ENCODE measurements at regions not wholly inside any gene's neighbourhood (a gene's known extent, or its start where the extent isn't known, plus 50 kb on each side); places are given as distances from the start of the nearest gene placed in this dataset.

DNA sequence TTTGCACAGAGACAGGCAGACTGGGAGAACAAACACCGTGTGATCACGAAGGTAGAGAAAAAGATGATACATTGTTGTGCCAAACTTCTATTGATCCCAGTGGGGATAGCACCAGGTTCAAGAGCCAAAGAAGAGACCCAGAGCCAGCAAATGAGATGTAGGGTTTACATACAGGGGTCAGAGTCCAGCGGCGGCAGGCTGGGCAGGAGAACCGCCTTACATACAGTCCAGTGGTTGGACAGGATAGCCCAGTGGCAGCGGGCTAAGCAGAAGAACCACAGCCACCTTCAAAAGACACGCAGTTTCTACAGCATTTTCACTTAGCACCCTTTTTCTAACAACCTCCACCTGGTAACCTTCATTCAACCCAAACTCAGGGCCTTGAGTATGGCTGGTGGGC, 932.8 kb downstream of the SLC4A3 start:
- H3K9me3 ChIP-seq = no peaks in the 10 kb centered on the region
- H3K4me1 ChIP-seq (replicated peaks) = no peaks in the 10 kb centered on the region
- WGBS = 96% methylated on average over 7 of the region's 7 CpGs
- DNase-seq (ENCODE audit: low spot score) = no peak
- H3K27ac ChIP-seq = no peak overlapping the region
- TF ChIP-seq POLR2AphosphoS5 (IDR thresholded peaks at IDR 0.05) (no peak), POLR2A (IDR thresholded peaks at IDR 0.05) (no peak), CTCF (IDR thresholded peaks at IDR 0.05) (no peak)
- H3K27me3 ChIP-seq (replicated peaks; ENCODE audit: insufficient read depth) = no peaks in the 10 kb centered on the region
- intact Hi-C loops (cut with DNase I) = no loop called here
- no peaks in the 10 kb centered on the region for H3K36me3 ChIP-seq
- H3K4me3 ChIP-seq = no peak overlapping the region

DNA sequence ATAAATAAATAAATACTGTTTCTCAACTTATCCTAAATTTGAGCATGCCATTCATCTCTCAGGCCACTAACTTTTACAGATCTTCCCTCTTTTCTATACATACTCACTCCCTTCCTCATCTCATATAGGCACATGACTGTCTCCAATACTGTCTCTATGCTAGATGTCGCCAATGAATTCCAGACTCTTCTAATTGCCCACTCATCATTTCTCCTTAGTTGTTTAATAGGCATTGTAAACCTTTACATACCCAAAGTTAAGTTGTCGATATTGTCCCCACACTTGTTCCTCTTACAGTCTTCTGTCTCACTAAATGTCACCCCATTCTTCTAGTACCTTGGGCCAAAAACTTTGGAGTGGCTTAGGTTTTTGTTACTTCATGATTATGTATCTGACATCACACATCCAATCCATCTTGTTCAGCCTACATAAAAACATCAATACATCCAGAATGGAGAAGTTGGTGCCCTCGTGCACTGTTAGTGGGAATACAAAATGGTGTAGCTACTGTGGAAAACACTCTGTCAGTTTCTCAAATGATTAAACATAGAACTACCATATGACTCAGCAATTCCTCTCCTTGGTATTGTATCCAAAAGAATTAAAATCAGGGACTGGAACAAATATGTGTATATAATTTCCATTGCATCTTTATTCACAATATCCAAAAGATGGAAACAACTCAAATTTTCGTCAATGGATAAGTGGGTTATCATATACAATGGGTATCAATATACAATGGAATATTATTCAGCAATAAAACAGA, 935.1 kb downstream of the SLC4A3 start:
- 93% methylated on average over 4 of the region's 4 CpGs for WGBS

DNA sequence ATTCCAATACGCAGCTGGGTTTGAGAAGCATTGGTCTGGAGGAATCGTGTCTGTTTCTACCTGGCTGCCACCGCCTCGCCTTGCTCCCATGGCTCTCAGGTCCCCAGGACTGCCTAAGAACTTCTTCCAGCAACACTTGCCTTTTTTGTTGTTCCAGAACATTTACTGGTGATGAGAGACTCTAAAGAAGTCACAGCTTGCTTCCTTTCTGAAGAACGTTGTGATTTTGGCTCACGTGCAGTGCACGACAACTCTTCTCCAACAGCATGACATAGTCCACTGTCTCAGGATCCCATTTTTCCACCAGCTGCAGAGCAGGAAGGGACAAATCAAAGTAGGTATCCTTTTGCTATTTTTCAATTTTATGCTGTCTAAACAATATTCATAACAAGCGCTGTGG, 940.9 kb downstream of the SLC4A3 start:
- no peak for DNase-seq (ENCODE audit: low spot score)
- Histone ChIP-seq H3K9me3 (no peaks in the 10 kb centered on the region), H3K4me1 (replicated peaks) (no peaks in the 10 kb centered on the region), H3K4me3 (no peak overlapping the region), H3K27ac (no peak overlapping the region), H3K27me3 (replicated peaks; ENCODE audit: insufficient read depth) (no peaks in the 10 kb centered on the region), H3K36me3 (no peaks in the 10 kb centered on the region)
- WGBS = 74% methylated on average over 8 of the region's 8 CpGs
- TF ChIP-seq POLR2AphosphoS5 (IDR thresholded peaks at IDR 0.05) (no peak), CTCF (IDR thresholded peaks at IDR 0.05) (no peak), POLR2A (IDR thresholded peaks at IDR 0.05) (no peak)
- intact Hi-C loops (cut with DNase I) = no loop called here

More for the DNA sequence above, 935.1 kb downstream of the SLC4A3 start:
- H3K27ac ChIP-seq = no peak overlapping the region
- no peak for DNase-seq (ENCODE audit: low spot score)
- intact Hi-C loops (cut with DNase I) = no loop called here
- H3K4me3 ChIP-seq = no peak overlapping the region
- H3K9me3 ChIP-seq = no peaks in the 10 kb centered on the region
- H3K36me3 ChIP-seq = no peaks in the 10 kb centered on the region
- no peaks in the 10 kb centered on the region for H3K4me1 ChIP-seq (replicated peaks)
- H3K27me3 ChIP-seq (replicated peaks; ENCODE audit: insufficient read depth) = no peaks in the 10 kb centered on the region
- no peak for TF ChIP-seq POLR2AphosphoS5 (IDR thresholded peaks at IDR 0.05)
- no peak for TF ChIP-seq POLR2A (IDR thresholded peaks at IDR 0.05)
- no peak for TF ChIP-seq CTCF (IDR thresholded peaks at IDR 0.05)

DNA sequence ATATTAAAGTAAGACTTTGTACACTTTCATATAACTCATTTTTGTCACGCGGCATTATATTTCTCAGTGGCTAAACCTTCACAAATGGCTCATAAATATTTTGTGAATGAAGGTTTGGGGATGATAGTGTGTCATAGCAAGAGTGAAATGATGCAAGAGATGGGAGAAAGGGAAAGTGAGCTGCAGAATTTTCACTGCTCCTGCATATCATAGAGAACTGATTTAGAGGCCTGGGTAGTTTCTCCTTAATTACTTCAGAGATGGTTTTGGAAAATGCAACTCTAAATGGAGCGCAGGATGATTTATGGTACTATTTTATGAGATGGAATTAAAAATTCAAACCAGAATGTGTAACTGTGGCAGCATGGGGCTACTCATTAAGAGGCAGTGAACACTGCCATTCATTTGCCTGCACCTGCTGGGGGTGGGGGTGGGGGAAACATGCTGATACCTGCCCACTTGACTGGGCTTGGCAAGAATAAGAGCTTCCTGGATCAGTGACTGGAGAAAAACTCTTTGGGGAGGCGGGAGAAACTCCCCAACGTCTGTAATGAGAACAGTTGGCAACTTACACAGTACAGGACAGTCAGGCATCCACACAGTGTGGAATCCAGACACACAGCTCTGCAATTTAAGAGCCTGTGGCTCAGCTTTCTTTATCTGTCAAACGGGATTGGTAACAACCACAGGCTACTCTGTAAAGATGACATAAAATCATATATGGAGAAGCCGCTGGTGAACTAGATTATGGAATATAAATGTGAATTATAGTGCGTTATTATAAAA, 941.9 kb downstream of the SLC4A3 start:
- Histone ChIP-seq H3K4me3 (no peak overlapping the region), H3K27me3 (replicated peaks; ENCODE audit: insufficient read depth) (no peaks in the 10 kb centered on the region), H3K9me3 (no peaks in the 10 kb centered on the region), H3K36me3 (no peaks in the 10 kb centered on the region), H3K27ac (no peak overlapping the region), H3K4me1 (replicated peaks) (no peaks in the 10 kb centered on the region)
- intact Hi-C loops (cut with DNase I) = no loop called here
- no peak for TF ChIP-seq POLR2AphosphoS5 (IDR thresholded peaks at IDR 0.05)
- WGBS = 43% methylated on average over 8 of the region's 8 CpGs
- DNase-seq (ENCODE audit: low spot score) = no peak

DNA sequence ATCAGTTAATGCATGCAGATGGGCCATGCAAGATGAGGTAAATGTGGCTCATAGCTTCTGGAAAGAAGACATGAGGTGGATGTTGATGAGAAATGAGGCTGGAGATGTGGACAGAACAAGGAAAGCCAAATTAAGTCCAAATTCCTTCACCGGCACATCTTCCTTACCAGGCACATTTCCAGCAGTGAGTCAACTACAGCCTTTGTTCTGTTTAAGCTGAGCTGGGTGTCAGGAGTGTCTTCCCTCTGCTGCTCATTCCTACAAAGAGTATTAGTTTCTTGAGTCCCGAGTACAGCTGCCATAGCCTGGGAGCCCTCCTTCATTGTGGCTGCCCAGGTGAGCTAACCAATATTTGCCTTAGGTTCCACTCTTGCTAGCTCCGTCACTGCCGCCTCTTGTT, 945.0 kb downstream of the SLC4A3 start:
- Histone ChIP-seq H3K4me3 (no peak overlapping the region), H3K27me3 (replicated peaks; ENCODE audit: insufficient read depth) (peaks cover 3% of the 10 kb centered on the region), H3K36me3 (no peaks in the 10 kb centered on the region), H3K27ac (no peak overlapping the region), H3K4me1 (replicated peaks) (no peaks in the 10 kb centered on the region), H3K9me3 (no peaks in the 10 kb centered on the region)
- no peak for DNase-seq (ENCODE audit: low spot score)
- TF ChIP-seq CTCF (IDR thresholded peaks at IDR 0.05) = no peak
- no peak for TF ChIP-seq POLR2A (IDR thresholded peaks at IDR 0.05)
- intact Hi-C loops (cut with DNase I) = no loop called here
- 84% methylated on average over 4 of the region's 4 CpGs for WGBS
